ENCODE measurements at regions not wholly inside any gene's neighbourhood (a gene's known extent, or its start where the extent isn't known, plus 50 kb on each side); places are given as distances from the start of the nearest gene placed in this dataset.

- ChIA-PET CTCF (no interaction called here), POLR2A (no interaction called here)
- Histone ChIP-seq H3K27me3 (ENCODE audit: control insufficient read depth, insufficient read depth, low read length) (no peaks in the 10 kb centered on the region), H3K9me3 (ENCODE audit: control insufficient read depth, insufficient read depth, low read depth, low read length) (no peaks in the 10 kb centered on the region), H3K4me3 (ENCODE audit: low read depth in 2 of 2, low read length in 2 of 2) (no peak overlapping the region), H3K27ac (ENCODE audit: low read length) (no peak overlapping the region), H3K36me3 (ENCODE audit: control insufficient read depth, insufficient read depth, low read length) (no peaks in the 10 kb centered on the region), H3K4me1 (ENCODE audit: control insufficient read depth, insufficient read depth, low read length) (no peaks in the 10 kb centered on the region)
- TF ChIP-seq REST (IDR thresholded peaks at IDR 0.05; ENCODE audit: insufficient read depth in 1 of 2, low read depth in 2 of 2, low read length in 1 of 2) (no peak), CTCF (IDR thresholded peaks at IDR 0.05) (no peak), TCF7L2 (IDR thresholded peaks at IDR 0.05; ENCODE audit: low read depth, low read length) (no peak), SIN3A (IDR thresholded peaks at IDR 0.05; ENCODE audit: borderline replicate concordance, insufficient read depth, low read depth, low read length) (no peak), POLR2AphosphoS5 (IDR thresholded peaks at IDR 0.05; ENCODE audit: low read depth, low read length) (no peak)
- no TSS peak for BruUV-seq (replicated peaks)
- no peak for ATAC-seq
- intact Hi-C loops (cut with micrococcal nuclease; ENCODE audit: unreplicated experiment) = no loop called here
- in situ Hi-C loops (cut with HindIII; ENCODE audit: low pct_unique_long_range_greater_than_20kb, low sequenced_read_pairs) = no loop called here
- DNase-seq (ENCODE audit: low read depth, low spot score) = no peak
Observed at GRCh38 chr13:109892101-109892500, 105.7 kb upstream of the IRS2 start.

- intact Hi-C loops (cut with micrococcal nuclease; ENCODE audit: unreplicated experiment) = no loop called here
- H3K27ac ChIP-seq (ENCODE audit: low read length) = no peak overlapping the region
- ChIA-PET CTCF (no interaction called here), POLR2A (no interaction called here)
- no peak for ATAC-seq
- no peaks in the 10 kb centered on the region for H3K4me1 ChIP-seq (ENCODE audit: control insufficient read depth, insufficient read depth, low read length)
- in situ Hi-C loops (cut with HindIII; ENCODE audit: low pct_unique_long_range_greater_than_20kb, low sequenced_read_pairs) = no loop called here
- BruUV-seq (replicated peaks) = no TSS peak
- H3K36me3 ChIP-seq (ENCODE audit: control insufficient read depth, insufficient read depth, low read length) = no peaks in the 10 kb centered on the region
- TF ChIP-seq POLR2AphosphoS5 (IDR thresholded peaks at IDR 0.05; ENCODE audit: low read depth, low read length) (no peak), REST (IDR thresholded peaks at IDR 0.05; ENCODE audit: insufficient read depth in 1 of 2, low read depth in 2 of 2, low read length in 1 of 2) (no peak), SIN3A (IDR thresholded peaks at IDR 0.05; ENCODE audit: borderline replicate concordance, insufficient read depth, low read depth, low read length) (no peak), TCF7L2 (IDR thresholded peaks at IDR 0.05; ENCODE audit: low read depth, low read length) (no peak), CTCF (IDR thresholded peaks at IDR 0.05) (no peak)
- no peaks in the 10 kb centered on the region for H3K9me3 ChIP-seq (ENCODE audit: control insufficient read depth, insufficient read depth, low read depth, low read length)
- DNase-seq (ENCODE audit: low read depth, low spot score) = no peak
- H3K4me3 ChIP-seq (ENCODE audit: low read depth in 2 of 2, low read length in 2 of 2) = no peak overlapping the region
- no peaks in the 10 kb centered on the region for H3K27me3 ChIP-seq (ENCODE audit: control insufficient read depth, insufficient read depth, low read length)
Observed at GRCh38 chr13:109885235-109885634, 98.9 kb upstream of the IRS2 start.
